Keratinocyte (primary cell): ENCODE measurements at regions not wholly inside any gene's neighbourhood (a gene's known extent, or its start where the extent isn't known, plus 50 kb on each side); places are given as distances from the start of the nearest gene placed in this dataset.

Experiments
- CTCF ChIP-seq, 3 experiments: IDR thresholded peaks in 1 of 3; conservative IDR thresholded peaks in 1 of 3; optimal IDR thresholded peaks in 1 of 3; 2 replicates in 2 of 3; 3 replicates in 1 of 3; pipeline versions ENCODE3 to v1.5.1; 2011; ENCODE audit warnings: low read length in 3 of 3, mild to moderate bottlenecking in 3 of 3, moderate library complexity in 2 of 3, control low read depth in 1 of 3, inconsistent platforms in 1 of 3; ENCODE audit not compliant: insufficient read depth in 2 of 3; ENCODE audit errors: extremely low read depth in 1 of 3
- EZH2 ChIP-seq: IDR thresholded peaks from one replicate; pipeline ENCODE4 v1.6.1; 2012; ENCODE audit warnings: inconsistent platforms, mild to moderate bottlenecking, low read length, moderate library complexity

- no peak for TF ChIP-seq CTCF (optimal IDR thresholded peaks at IDR 0.05 in 1 of 3, IDR thresholded peaks at IDR 0.05 in 1 of 3, conservative IDR thresholded peaks at IDR 0.05 in 1 of 3; ENCODE audit: extremely low read depth in 1 of 3, insufficient read depth in 2 of 3, low read length in 3 of 3)
- no peak for TF ChIP-seq EZH2
Observed at GRCh38 chr3:146834917-146835316, 229.8 kb upstream of the PLSCR5 start.
